Inferior parietal cortex (tissue), 1 donor: ENCODE measurements at regions not wholly inside any gene's neighbourhood (a gene's known extent, or its start where the extent isn't known, plus 50 kb on each side); places are given as distances from the start of the nearest gene placed in this dataset.
A peak's percentile ranks its signal among the peaks of the same experiment; 100 is the strongest.

Source experiments
- DNase-seq: peaks from one replicate; pipeline ENCODE4 v3.0.0-alpha.2; 2016; ENCODE audit errors: extremely low spot score

DNA sequence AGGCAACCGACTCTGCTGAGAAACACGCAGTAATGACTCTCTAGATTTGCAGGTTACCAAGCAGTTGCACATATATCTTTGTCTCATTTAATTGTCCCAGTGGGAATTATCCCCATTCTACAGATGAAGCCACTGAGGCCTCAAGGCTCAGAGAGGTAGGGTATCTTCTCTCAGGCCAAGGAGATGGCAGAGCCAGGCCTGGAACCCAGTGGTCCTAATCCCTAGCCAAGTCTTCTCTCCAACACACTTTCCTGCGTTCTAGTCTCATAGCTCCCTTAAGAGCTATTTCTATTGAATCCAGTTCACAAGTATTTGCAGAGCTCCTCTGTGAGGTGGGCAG is 181.3 kb upstream of the BCOR start:
- no peak for DNase-seq

DNA sequence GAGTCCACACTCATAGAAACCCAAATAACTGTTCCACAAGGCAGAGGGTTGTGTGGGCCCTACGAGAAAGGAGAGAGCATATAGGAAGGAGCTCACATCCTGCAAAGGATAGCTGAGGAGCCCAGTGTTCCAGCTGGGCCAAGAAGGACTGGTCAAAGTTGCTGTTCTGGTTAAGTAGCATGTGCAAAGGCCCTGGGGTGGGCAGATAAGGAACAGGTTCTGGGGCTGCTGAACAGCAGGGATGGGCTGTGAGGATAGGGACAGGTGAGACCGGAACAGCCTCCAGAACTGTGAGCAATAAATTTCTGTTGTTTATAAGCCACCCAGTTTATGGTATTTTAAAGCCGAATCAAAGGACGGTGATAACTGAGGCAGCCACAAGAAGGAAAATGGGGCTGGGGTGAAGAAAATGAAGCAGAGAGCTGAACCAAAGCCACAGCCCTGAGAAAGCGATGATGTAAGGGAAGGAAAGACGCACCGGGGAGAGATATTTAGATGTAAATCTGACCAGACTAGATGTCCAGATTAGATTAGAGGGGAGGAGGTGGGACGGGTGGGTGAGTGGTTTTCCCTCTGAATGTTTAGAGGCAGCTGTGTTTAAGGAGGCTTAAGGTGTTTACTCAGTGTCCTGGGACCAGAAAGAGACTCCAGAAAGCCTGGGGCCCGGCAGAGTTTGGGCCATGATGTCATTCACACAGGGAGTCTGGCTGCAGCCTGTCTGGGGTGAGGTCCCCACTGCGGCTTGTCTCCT is 180.8 kb upstream of the BCOR start:
- DNase-seq = no peak

DNA sequence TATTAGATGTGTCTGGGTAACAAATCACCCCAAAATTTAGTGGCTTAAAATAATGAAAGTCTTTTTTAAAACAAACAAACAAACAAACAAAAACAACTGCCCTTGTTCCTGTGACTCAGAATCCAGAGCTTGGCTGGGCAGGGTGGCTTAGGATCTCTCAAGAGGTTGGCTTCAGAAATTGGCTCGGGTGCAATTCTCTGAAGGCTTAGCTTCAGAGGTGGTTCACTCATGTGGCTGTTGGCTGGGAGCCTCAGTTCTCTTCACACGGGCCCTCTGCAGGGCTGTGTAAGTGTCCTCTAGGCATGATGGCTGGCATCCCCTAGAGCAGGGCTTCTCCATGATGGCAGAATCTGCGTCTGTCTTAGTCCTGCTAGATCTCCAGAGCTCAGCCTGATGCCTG is 179.9 kb upstream of the BCOR start:
- no peak for DNase-seq

DNA sequence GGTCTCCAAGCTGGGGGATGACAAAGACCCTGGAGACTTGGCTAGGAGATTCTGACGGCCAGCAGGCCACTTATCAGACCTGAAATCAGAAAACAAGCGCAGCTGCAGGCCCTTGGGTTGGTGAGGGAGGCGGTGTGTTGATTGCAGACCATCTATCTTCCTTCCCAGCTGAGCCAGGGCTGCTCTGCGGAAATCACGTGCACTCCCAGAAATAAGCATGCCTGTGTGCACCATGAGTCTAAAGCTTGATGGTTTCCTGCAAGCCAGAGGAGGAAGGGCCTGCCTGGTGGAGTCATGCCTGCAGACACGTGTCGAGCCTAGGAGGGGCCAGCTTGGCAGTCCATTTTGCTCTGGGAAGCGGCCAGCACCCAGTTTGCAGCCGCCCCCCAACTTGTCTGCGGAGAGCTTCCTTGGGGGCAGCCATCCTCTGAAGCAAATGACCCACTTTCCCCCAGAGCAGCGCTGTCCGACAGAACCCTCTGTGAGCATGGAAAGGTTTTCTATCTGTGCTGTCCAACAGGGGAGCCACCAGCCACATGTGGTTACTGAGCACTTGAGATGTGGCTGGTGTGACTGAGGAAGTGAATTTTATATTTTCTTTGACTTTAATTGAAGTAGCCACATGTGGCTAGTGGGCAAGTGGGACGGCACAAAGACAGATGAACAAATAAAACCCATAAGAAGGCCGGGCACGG is 175.7 kb upstream of the BCOR start:
- DNase-seq = peak; percentile 10

DNA sequence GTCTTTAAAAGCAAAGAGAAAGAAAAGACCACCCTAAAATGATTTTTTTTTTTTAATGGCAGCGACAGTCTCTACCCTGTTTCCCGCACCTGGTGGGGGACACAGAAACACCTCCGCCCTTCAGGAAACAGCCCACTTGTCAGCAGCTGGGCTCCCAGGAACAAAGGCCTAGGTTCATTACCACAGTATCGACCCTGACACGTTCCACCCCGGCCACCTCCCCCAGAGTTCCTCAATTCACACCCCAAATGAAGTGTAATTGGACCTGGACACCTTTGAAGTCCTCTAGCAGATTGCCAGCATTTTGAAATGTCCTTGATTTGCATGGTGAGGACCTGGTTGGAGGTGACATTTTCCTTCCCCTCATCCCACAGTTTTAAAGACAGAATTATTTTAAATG is 175.0 kb upstream of the BCOR start:
- no peak for DNase-seq

DNA sequence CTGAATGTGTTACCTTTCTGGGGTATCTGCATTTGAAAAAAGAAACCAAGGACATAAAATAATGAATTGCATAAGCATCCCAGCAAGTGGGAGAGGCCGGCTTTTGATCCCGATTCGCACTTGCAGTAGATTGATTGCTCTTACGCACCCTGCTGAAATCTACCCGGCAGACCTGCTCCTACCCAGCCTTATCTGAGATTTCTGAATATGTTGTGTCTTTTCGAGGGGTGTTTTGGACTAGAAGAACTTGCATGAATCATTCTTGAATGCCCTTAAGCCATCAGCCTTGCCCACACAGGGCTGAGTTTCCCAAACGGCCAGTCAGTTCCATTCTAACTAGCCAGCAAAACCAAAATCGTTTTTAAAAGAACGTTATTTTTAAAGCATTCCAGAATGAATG is 174.4 kb upstream of the BCOR start:
- no peak for DNase-seq

DNA sequence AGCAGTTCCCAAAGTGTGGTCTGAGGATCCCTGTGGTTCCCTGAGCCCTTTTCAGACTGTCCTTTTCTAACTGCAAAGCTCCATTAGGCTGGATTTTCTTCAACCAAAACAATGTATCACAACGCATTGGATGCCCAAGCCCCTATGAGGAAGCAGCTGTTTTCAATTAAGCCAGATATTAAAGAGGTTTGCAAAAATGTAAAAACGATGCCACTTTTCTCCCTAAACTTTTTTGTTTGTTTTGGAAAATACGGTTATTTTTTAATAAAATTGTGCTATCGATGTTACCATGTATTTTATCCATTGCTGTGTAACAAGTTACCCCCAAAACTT is 170.4 kb upstream of the BCOR start:
- no peak for DNase-seq

DNA sequence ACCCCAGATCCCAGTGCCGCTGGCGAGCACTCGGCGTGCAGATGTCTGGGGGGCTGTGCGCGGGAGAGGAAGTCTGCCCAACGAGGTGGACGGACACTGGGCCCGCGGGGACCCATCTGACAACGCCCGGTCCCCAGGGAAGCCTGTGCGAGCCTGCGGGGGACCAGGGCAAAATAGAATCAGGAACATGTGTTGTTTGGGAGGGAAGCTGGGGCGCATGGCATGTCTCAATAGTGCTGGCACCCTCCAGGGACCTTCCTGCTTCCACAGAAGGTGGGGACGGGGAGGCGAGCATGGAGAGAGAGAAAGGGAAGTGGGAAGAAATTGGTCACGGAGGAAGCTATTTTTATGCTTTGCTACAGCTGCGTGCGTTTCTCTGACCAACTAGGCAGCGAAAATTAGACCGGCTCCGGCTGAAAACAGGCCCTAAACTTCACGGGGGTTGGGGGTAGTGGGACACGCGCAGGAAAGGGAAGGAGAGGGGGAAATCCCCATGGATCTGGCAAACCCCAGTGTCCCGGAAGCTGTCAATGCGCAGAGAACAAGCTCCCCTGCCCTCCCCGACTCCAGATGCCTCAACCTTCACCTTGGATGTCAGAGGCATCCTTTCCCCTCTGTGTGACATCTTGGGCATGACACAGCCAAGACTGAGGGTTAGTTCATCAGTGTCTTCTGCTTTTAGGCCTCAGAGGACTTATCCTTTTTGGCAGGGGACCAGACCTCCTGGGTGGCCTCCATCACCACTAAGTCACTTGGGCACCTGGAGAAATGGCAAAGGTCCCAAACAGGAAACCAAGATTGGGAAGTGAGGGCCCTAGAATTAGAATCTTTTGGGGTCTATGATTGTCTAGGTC is 169.8 kb upstream of the BCOR start:
- DNase-seq = peak; percentile 8

DNA sequence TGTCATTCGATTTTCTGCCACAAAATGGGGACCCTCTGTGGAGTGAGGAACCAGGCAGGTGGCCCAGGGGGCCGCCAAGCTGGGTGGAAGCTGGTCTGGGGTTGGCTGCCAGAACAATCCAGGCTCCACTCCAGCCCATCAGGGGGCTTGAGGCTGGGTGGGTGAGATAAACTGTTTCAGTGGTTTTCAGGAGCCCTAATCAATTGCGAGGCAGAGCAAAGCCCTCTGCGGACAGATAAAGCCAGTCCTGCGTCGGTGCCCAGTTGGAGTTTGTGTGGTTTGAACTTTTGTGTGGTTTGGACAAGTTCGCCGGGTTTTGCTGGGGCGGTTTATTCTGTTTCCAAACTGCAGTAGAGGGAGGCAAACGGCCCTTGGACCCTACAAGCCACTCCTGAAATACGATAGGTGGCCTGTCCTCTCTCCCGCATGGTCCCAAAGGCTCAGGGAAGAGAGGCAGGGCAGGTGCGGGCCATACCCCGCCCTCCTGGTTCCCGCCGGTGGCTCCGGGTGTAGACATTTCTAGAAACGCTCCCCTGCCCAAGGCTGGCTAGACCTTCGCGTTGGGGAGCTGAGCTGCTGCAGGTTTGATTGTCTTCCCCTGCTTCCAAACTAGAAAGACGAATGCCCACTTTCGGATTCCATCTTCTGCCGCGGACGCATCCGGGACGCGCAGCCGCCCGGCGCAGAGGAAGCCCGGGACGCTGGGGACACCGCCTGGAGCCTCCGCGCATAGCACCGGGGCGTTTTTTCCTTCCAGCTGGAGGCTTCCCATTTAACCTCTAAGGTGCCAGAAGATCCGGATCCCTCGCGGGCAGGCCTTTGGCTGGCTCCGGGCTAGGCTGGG is 169.0 kb upstream of the BCOR start:
- peak; percentile 57 for DNase-seq

DNA sequence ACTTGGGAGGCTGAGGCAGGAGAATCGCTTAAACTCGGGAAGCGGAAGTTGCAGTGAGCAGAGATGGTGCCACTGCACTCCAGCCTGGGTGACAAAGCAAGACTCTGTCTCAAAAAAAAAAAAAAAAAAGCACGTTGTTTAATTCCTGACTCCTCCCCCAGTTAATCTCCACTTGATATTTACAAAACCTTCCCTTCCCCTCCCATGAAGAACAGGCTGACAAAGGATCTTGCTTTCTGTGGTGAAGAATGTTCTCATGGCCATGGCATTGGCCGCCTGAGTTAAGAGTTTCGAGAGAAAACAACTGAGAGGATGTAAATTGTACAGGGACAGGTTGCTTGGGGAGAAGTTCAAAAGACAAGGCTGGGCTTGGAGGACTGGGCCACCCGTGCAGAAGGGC is 168.2 kb upstream of the BCOR start:
- no peak for DNase-seq

DNA sequence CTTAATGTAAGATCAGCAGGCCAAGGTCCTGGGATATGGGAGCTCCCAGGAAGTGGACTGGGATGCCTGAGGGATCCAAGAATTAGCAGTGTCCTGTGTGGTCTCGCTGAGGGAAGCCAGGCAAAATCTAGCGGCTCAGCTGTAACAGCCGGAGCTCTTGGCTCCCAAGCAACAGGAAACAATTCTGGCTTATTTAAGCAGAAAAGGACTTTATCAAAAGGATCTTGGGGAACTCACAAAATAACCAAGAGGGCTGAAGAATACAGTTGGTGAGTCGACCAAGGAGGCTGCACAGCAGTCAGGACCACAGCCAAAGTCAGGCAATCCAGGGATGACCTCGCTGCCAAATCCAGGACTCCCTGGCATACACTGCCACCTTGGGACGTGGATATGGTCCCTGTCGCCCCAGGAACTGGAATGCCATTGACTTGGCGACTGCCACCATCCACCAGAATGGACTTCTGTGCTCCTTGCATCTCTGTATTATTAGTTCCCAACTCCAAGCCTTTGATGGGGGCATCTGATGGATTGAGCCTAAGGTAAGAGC is 165.3 kb upstream of the BCOR start:
- DNase-seq = no peak

DNA sequence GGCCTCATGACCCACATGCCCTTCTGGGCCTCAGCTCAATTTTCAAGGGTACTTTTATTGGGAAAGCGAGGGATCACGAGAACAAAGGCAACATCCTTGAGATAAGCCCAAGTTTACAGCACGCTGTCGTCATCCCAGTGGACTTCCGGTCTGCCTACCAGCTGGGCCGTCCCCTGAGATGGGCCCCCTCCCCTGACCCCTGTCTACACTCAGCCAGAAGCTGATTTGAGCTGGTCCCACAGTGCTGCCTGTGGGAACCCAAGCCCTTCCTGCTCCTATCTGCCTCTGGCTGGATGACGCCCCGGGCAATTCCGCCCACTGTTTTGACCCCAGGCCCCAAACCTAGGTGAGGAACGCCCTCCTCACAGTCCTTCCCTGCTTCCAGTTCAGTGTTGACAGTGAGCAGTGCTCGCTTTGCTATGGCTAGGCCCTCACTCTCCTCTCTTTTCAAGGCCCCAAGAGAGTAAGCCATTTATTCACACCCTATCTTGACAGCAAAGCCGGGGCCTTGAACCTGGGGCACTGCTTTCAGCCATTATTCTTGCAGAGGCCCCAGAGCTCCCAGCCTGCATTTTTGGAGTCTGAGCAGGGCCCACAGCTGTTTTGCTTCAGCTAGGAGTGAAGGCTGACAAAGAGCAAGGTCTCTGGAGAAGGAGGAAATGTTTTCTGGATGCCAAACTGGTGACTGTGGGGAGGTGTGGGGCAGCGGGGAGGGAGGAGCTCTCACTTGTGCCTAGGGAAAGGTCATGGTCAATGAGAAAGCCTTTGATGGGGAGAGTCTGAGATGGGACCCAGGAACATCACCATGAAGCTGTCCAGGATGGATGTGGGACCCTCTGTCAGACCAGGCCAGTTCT is 164.6 kb upstream of the BCOR start:
- DNase-seq = no peak

DNA sequence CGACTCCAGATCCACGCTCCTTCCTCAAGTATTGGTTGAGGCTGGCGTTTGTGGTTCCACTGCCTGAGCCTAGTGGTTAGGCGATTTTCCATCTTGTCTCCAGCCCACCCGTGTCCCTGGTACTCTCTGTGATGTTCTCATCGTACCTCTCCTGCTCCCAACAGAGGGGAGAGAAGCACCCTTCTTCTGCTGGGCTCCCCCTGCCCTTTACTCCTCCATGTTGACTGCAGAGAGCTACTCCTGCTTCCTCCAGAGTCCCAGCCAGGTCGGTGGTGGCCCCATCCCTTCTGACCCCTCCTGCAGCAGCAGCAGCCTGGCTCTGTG is 164.0 kb upstream of the BCOR start:
- no peak for DNase-seq

DNA sequence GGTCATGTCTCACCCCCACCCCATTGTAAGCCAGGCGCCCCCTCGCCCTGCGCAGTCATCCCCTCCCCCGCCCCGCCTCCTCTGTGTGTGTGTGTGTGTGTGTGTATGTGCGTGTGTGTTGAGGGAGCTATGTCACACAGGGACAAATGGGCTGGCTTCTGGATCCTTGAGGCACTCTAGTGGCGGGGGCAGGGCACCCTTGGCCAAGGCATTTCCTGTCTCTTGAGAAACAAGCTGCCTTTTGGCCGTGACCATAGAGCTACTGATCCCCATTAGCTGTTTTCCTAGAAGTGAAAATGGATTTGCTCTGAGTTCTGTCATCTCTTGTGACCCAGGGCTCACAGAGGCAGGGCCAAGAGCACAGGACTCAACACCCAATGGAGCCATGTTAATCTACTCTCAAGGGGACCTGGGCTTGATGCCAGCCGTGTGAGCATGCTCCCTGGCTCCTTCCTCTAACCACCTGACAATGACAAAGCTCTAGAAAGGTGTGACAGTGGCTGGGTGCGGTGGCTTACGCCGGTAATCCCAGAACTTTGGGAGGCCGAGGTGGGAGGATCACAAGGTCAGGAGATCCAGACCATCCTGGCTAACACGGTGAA is 162.5 kb upstream of the BCOR start:
- DNase-seq = no peak

DNA sequence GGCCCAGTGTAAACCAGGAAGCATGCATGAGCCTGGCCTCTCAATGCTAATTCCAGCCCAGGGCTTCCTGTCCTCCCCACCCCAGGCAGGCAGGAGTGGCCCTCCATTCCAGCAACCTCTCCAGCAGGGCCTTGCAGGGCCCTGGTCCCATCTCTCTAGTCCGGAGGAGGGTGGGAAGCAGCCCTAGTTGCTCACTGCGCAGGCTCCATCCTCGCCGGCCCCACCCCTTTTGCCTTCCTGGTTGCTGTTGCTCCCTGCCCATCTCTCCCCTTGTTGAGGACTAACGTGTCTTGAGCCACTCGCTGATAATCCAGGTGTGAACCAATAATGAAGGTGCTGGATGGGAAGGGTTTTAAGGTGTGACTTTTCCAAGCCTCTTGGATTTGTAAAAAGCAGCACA is 161.2 kb upstream of the BCOR start:
- no peak for DNase-seq

DNA sequence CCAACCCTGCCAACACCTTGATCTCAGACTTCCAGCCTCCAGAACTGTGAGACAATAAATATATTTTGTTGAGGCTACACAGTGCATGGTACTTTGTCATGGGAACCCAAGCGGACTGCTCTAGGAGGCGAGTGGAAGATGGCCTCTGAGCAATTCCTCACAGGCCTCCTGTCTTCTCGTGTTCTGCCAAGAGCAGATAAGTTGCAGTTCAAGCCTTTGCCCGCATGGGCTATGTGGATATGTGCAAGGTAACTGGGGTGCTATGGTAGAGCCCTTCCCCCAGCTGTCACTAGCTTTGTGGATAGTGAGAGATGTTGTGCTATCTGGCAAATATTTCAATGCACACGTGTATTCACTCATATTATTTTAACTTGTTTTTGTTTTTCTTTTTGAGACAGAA is 156.0 kb upstream of the BCOR start:
- DNase-seq = no peak

DNA sequence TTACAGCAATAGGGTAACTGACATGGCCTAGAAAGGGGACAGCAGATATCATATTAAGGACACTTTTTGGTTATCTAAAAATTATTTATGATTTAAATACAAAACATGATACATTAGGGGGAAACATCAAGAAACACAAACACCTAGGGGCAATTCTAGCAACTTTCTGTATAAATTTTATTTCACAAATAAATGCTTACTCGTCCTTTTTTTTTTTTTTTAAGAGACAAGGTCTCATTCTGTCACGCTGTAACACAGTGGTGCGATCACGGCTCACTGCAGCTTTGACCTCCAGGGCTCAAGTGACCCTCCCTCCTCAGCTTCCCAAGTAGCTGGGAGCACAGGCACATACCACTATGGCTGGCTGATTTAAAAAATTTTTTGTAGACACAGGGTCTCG is 151.8 kb upstream of the BCOR start:
- DNase-seq = no peak

DNA sequence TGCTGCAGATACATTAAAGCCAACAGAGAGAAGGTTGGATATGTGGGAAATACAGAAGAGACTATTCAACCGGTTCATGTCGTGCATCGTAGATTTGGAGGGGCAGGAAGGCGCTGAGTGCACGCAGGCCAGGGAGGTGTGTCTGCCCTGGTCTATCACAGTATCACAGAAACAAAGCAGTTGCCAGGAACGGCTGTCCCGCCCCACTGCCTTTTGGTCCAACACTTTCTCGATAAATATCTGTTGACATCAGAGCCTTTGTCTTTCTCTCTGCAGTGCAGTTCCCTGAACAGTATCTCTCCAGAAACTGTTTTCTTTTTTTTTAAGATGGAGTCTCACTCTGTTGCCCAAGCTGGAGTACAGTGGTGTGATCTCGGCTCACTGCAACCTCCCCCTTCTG is 151.1 kb upstream of the BCOR start:
- no peak for DNase-seq

DNA sequence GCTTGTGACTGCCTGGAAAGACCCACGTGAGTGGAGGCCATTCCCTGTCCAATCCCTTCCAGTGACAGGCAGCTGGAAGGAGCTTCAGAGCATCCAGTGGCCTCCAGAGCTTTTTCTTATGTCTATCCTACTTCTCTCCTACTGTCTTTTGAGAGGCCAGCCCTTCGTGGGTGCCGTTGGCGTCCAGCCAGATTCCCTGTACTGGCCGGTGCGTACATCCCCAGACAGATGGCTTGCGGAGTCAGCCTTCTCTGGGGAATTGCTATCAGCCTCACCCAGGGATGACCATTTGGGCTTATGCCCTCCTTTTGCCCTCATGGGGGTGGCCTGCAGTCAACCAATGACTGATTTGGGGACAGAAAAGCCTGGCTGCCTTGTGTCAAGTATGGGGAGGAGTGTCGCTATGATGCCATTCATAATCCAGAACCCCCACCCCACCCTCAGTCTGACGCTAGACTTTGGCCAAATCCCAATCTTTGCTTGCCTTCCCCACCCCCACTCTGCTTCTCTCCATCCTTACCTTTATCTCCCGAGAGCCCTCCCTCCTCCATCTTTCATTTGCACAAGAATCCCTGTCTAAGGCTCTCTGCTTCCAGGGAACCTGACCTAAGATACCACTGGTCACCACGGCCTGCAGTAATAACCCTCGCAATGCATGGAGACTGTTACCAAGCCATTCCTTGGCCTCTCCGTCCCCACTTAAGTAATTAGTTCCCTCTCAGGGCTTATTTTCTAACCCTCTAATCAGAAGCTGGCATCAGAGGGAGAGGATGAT is 150.3 kb upstream of the BCOR start:
- no peak for DNase-seq

DNA sequence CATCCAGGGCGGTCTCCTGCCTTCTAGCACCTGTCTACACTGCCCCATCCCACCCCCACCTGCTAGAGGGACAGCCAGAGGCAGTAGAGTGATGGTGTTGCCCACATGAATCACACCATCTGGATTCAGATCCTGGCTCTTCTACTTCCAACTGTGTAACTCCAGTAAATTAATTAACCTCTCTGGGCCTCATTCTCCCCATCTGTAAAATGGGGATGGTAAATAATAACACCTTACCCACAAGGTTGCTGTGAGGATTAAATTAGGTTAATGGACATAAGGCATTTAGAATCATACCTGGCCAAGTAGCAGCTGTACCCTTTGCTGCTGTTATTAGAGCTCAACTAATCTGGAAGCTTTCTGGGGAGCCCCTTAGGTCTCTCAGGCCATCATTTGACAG is 149.6 kb upstream of the BCOR start:
- DNase-seq = no peak
